ENCODE measurements at regions not wholly inside any gene's neighbourhood (a gene's known extent, or its start where the extent isn't known, plus 50 kb on each side); places are given as distances from the start of the nearest gene placed in this dataset.

GRCh38 chr4:32574803-32575202 lies 1854.6 kb downstream of the PCDH7 start:
- H3K4me1 ChIP-seq (ENCODE audit: control insufficient read depth in 1 of 2, insufficient read depth in 2 of 2, low read length in 2 of 2), result no peaks in the 10 kb centered on the region
- no peak overlapping the region for H3K4me3 ChIP-seq (replicated peaks in 1 of 2; ENCODE audit: low read depth in 1 of 2, low read length in 2 of 2)
- H3K27ac ChIP-seq (ENCODE audit: low read depth, low read length), result no peak overlapping the region
- no peak overlapping the region for H3K9ac ChIP-seq (ENCODE audit: low read length)
- no peaks in the 10 kb centered on the region for H3K27me3 ChIP-seq (ENCODE audit: insufficient read depth, low read length)
- H3K9me3 ChIP-seq (ENCODE audit: control insufficient read depth in 1 of 2, insufficient read depth in 1 of 2, low read depth in 1 of 2, low read length in 2 of 2), result no peaks in the 10 kb centered on the region
- CTCF ChIA-PET, result no interaction called here
- no peaks in the 10 kb centered on the region for H3K36me3 ChIP-seq (ENCODE audit: control insufficient read depth in 1 of 2, insufficient read depth in 2 of 2, low read length in 2 of 2)
- no peak overlapping the region for H2AFZ ChIP-seq (ENCODE audit: low read depth, low read length, poor library complexity, severe bottlenecking)
- ATAC-seq (no peak), DNase-seq (ENCODE audit: low read depth, low spot score) (no peak)
- intact Hi-C loops (cut with micrococcal nuclease), result no loop called here
- POLR2A ChIA-PET, result no interaction called here
- BruUV-seq (replicated peaks), result no TSS peak
- no peaks in the 10 kb centered on the region for H3K9me2 ChIP-seq (ENCODE audit: insufficient read depth)
- RAD21 ChIA-PET (ENCODE audit: low non-redundant PET in 1 of 2, low total read pairs in 2 of 2, uncharacterized antibody in 2 of 2, unreplicated experiment in 2 of 2), result no interaction called here
- no peaks in the 10 kb centered on the region for H4K20me1 ChIP-seq (ENCODE audit: insufficient read depth)
- TF ChIP-seq TCF7L2 (IDR thresholded peaks at IDR 0.05; ENCODE audit: borderline replicate concordance, extremely low read depth, insufficient read depth, insufficient read length) (no peak), SIN3A (IDR thresholded peaks at IDR 0.05; ENCODE audit: low read depth) (no peak), CEBPB (IDR thresholded peaks at IDR 0.05; ENCODE audit: low read depth) (no peak)
- H3K4me2 ChIP-seq (ENCODE audit: low read length), result no peak overlapping the region
- H3K79me2 ChIP-seq (ENCODE audit: insufficient read depth, low read length), result no peaks in the 10 kb centered on the region

GRCh38 chr4:32589097-32589496 lies 1868.9 kb downstream of the PCDH7 start:
- Histone ChIP-seq H2AFZ (ENCODE audit: low read depth, low read length, poor library complexity, severe bottlenecking) (no peak overlapping the region), H3K9ac (ENCODE audit: low read length) (no peak overlapping the region), H3K9me3 (ENCODE audit: control insufficient read depth in 1 of 2, insufficient read depth in 1 of 2, low read depth in 1 of 2, low read length in 2 of 2) (no peaks in the 10 kb centered on the region; a peak in 1 of 4 replicates), H3K4me2 (ENCODE audit: low read length) (no peak overlapping the region), H3K4me3 (replicated peaks in 1 of 2; ENCODE audit: low read depth in 1 of 2, low read length in 2 of 2) (no peak overlapping the region), H4K20me1 (ENCODE audit: insufficient read depth) (no peaks in the 10 kb centered on the region), H3K9me2 (ENCODE audit: insufficient read depth) (no peaks in the 10 kb centered on the region), H3K27ac (ENCODE audit: low read depth, low read length) (no peak overlapping the region), H3K4me1 (ENCODE audit: control insufficient read depth in 1 of 2, insufficient read depth in 2 of 2, low read length in 2 of 2) (no peaks in the 10 kb centered on the region), H3K36me3 (ENCODE audit: control insufficient read depth in 1 of 2, insufficient read depth in 2 of 2, low read length in 2 of 2) (no peaks in the 10 kb centered on the region), H3K27me3 (ENCODE audit: insufficient read depth, low read length) (no peaks in the 10 kb centered on the region), H3K79me2 (ENCODE audit: insufficient read depth, low read length) (no peaks in the 10 kb centered on the region)
- ChIA-PET RAD21 (ENCODE audit: low non-redundant PET in 1 of 2, low total read pairs in 2 of 2, uncharacterized antibody in 2 of 2, unreplicated experiment in 2 of 2) (no interaction called here), CTCF (no interaction called here), POLR2A (no interaction called here)
- ATAC-seq (no peak), DNase-seq (ENCODE audit: low read depth, low spot score) (no peak)
- intact Hi-C loops (cut with micrococcal nuclease), result no loop called here
- no TSS peak for BruUV-seq (replicated peaks)
- TF ChIP-seq SIN3A (IDR thresholded peaks at IDR 0.05; ENCODE audit: low read depth), result no peak
- TF ChIP-seq TCF7L2 (IDR thresholded peaks at IDR 0.05; ENCODE audit: borderline replicate concordance, extremely low read depth, insufficient read depth, insufficient read length), result no peak
- TF ChIP-seq CBX3 (IDR thresholded peaks at IDR 0.05; ENCODE audit: low read depth), result no peak
- no peak for TF ChIP-seq ELF1 (IDR thresholded peaks at IDR 0.05; ENCODE audit: borderline replicate concordance, low read depth)
- no peak for TF ChIP-seq CEBPB (IDR thresholded peaks at IDR 0.05; ENCODE audit: low read depth)
- no peak for TF ChIP-seq ZNF274 (IDR thresholded peaks at IDR 0.05; ENCODE audit: low read depth, low read length)
- no peak for TF ChIP-seq POLR2A (IDR thresholded peaks at IDR 0.05; ENCODE audit: borderline replicate concordance, extremely low read depth, insufficient read depth, insufficient read length)
- no peak for TF ChIP-seq ZFX (IDR thresholded peaks at IDR 0.05)
- no peak for TF ChIP-seq SP1 (IDR thresholded peaks at IDR 0.05; ENCODE audit: low read depth)
- TF ChIP-seq REST (IDR thresholded peaks at IDR 0.05; ENCODE audit: low read depth), result no peak
- TF ChIP-seq EZH2 (IDR thresholded peaks at IDR 0.05), result no peak
- TF ChIP-seq EZH2phosphoT487 (IDR thresholded peaks at IDR 0.05; ENCODE audit: borderline replicate concordance), result no peak
- TF ChIP-seq JUND (IDR thresholded peaks at IDR 0.05), result no peak
- TF ChIP-seq YY1 (IDR thresholded peaks at IDR 0.05; ENCODE audit: extremely low read depth, insufficient replicate concordance, low read depth, low read length), result no peak
- no peak for TF ChIP-seq FOSL1 (IDR thresholded peaks at IDR 0.05; ENCODE audit: low read depth)
- no peak for TF ChIP-seq EGR1 (IDR thresholded peaks at IDR 0.05; ENCODE audit: low read depth)

Measured in HCT116 (cell line).